GM21360 (cell line): ENCODE measurements at regions not wholly inside any gene's neighbourhood (a gene's known extent, or its start where the extent isn't known, plus 50 kb on each side); places are given as distances from the start of the nearest gene placed in this dataset.

ENCODE experiments used
- ATAC-seq: cut with Tn5 transposase; IDR thresholded peaks from one replicate; pipeline ENCODE4 v1.9.1; 2021; ENCODE audit warnings: mild to moderate bottlenecking, moderate library complexity; ENCODE audit not compliant: unreplicated experiment

GRCh38 chr6:148136586-148136985 lies 206.1 kb upstream of the SASH1 start:
- no peak for ATAC-seq

GRCh38 chr6:148137652-148138051 lies 205.0 kb upstream of the SASH1 start:
- ATAC-seq = no peak

- ATAC-seq = no peak
Observed at GRCh38 chr6:148138573-148138972, 204.1 kb upstream of the SASH1 start.

- no peak for ATAC-seq
Observed at GRCh38 chr6:148140772-148141557, 201.7 kb upstream of the SASH1 start.

- ATAC-seq = no peak
Observed at GRCh38 chr6:148142821-148143220, 199.8 kb upstream of the SASH1 start.

- no peak for ATAC-seq
Observed at GRCh38 chr6:148143771-148144170, 198.9 kb upstream of the SASH1 start.

- ATAC-seq = peak; percentile 87
Observed at GRCh38 chr6:148144917-148145521, 197.6 kb upstream of the SASH1 start.

- no peak for ATAC-seq
Observed at GRCh38 chr6:148146717-148147462, 195.7 kb upstream of the SASH1 start.

- no peak for ATAC-seq
Observed at GRCh38 chr6:148147463-148147830, 195.2 kb upstream of the SASH1 start.

GRCh38 chr6:148151896-148152643 lies 190.6 kb upstream of the SASH1 start:
- ATAC-seq = no peak

- no peak for ATAC-seq
Observed at GRCh38 chr6:148154668-148155067, 188.0 kb upstream of the SASH1 start.

- ATAC-seq = no peak
Observed at GRCh38 chr6:148155293-148155692, 187.3 kb upstream of the SASH1 start.

GRCh38 chr6:148157841-148158240 lies 184.8 kb upstream of the SASH1 start:
- ATAC-seq = no peak

GRCh38 chr6:148164645-148165044 lies 178.0 kb upstream of the SASH1 start:
- ATAC-seq = no peak

GRCh38 chr6:148166339-148166968 lies 176.2 kb upstream of the SASH1 start:
- ATAC-seq = no peak

GRCh38 chr6:148169706-148170105 lies 172.9 kb upstream of the SASH1 start:
- ATAC-seq = no peak

GRCh38 chr6:148170286-148170685 lies 172.4 kb upstream of the SASH1 start:
- no peak for ATAC-seq

- ATAC-seq = no peak
Observed at GRCh38 chr6:148173548-148173947, 169.1 kb upstream of the SASH1 start.

GRCh38 chr6:148175550-148176188 lies 167.0 kb upstream of the SASH1 start:
- ATAC-seq = no peak

- ATAC-seq = no peak
Observed at GRCh38 chr6:148177589-148178233, 164.9 kb upstream of the SASH1 start.
